ENCODE measurements at regions not wholly inside any gene's neighbourhood (a gene's known extent, or its start where the extent isn't known, plus 50 kb on each side); places are given as distances from the start of the nearest gene placed in this dataset.

DNA sequence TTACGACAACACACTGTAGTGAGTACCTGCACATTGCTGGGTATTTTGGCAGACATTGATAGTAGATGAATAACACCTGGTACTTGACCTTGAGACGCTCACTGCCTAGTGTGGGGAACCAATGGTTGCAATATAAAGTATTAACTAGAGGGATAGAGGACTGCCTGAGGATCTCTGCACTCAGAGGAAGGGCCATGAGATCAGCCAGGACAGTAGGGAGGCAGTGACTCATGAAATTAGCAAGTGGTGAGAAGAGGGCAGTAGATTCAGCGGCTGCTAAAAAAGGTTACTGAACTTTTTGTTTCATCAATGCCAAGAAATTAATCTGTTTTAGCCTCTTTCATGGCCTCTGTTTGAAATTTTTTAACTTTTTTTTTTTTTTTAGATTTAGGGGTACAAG lies 250.8 kb upstream of the TCF4 start:
- TF ChIP-seq EZH2 (IDR thresholded peaks at IDR 0.05; ENCODE audit: low read length, missing control alignments): no peak
- TF ChIP-seq, protein P1, sequence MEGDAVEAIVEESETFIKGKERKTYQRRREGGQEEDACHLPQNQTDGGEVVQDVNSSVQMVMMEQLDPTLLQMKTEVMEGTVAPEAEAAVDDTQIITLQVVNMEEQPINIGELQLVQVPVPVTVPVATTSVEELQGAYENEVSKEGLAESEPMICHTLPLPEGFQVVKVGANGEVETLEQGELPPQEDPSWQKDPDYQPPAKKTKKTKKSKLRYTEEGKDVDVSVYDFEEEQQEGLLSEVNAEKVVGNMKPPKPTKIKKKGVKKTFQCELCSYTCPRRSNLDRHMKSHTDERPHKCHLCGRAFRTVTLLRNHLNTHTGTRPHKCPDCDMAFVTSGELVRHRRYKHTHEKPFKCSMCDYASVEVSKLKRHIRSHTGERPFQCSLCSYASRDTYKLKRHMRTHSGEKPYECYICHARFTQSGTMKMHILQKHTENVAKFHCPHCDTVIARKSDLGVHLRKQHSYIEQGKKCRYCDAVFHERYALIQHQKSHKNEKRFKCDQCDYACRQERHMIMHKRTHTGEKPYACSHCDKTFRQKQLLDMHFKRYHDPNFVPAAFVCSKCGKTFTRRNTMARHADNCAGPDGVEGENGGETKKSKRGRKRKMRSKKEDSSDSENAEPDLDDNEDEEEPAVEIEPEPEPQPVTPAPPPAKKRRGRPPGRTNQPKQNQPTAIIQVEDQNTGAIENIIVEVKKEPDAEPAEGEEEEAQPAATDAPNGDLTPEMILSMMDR (conservative IDR thresholded peaks at IDR 0.05 in 1 of 2, IDR thresholded peaks at IDR 0.05 in 1 of 2; ENCODE audit: low read depth in 1 of 2, low read length in 2 of 2): no peak
- H3K4me1 ChIP-seq (ENCODE audit: control insufficient read depth, extremely low read depth, insufficient read depth, low read length): peaks cover 6% of the 10 kb centered on the region
- no peaks in the 10 kb centered on the region for H3K79me2 ChIP-seq (ENCODE audit: control insufficient read depth, insufficient read depth, low read length)
- no peak overlapping the region for H3K9ac ChIP-seq (ENCODE audit: insufficient read depth, low read length)
- no peak overlapping the region for H3K4me2 ChIP-seq (ENCODE audit: extremely low read depth, insufficient read depth, low read length)
- peak; percentile 21 to 71 for DNase-seq (ENCODE audit: low read depth in 2 of 2)
- H3K27me3 ChIP-seq (ENCODE audit: control insufficient read depth, insufficient read depth, low read length): no peaks in the 10 kb centered on the region
- no peak overlapping the region for H3K27ac ChIP-seq (ENCODE audit: insufficient read depth, low read length)
- H4K20me1 ChIP-seq (ENCODE audit: control insufficient read depth, extremely low read depth, insufficient read depth, low read length): no peaks in the 10 kb centered on the region
- no peak overlapping the region for H2AFZ ChIP-seq (ENCODE audit: low read length)
- no peak overlapping the region for H3K4me3 ChIP-seq (replicated peaks in 1 of 4; ENCODE audit: control extremely low read depth in 1 of 4, insufficient read depth in 1 of 4, low read depth in 3 of 4, low read length in 4 of 4)
- H3K36me3 ChIP-seq (ENCODE audit: control insufficient read depth, insufficient read depth, low read length): no peaks in the 10 kb centered on the region
- H3K9me3 ChIP-seq (ENCODE audit: control insufficient read depth, insufficient read depth, low read depth, low read length): no peaks in the 10 kb centered on the region

DNA sequence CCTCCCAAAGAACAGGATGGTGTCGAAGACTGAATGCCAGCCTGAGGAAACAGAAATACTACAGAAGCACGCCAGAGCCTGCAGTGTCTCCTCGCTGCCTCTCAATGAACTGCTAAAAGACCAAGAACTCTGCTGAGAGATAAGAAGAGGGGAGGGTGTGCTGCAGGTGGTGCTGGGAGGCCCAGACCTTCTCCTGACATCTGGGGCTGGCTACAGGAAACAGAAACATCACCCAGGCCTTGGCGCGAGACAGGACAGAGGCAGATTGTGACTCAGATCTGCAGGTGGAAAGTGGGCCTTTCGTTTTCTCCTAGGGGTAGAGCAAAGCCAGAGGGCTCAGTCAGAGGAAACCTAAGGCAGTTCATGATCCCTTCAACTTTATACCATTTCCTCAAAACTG lies 250.3 kb upstream of the TCF4 start:
- Histone ChIP-seq H3K27me3 (ENCODE audit: control insufficient read depth, insufficient read depth, low read length) (no peaks in the 10 kb centered on the region), H3K27ac (ENCODE audit: insufficient read depth, low read length) (no peak overlapping the region), H3K36me3 (ENCODE audit: control insufficient read depth, insufficient read depth, low read length) (no peaks in the 10 kb centered on the region), H3K4me2 (ENCODE audit: extremely low read depth, insufficient read depth, low read length) (no peak overlapping the region), H3K79me2 (ENCODE audit: control insufficient read depth, insufficient read depth, low read length) (no peaks in the 10 kb centered on the region), H3K9me3 (ENCODE audit: control insufficient read depth, insufficient read depth, low read depth, low read length) (no peaks in the 10 kb centered on the region), H3K4me1 (ENCODE audit: control insufficient read depth, extremely low read depth, insufficient read depth, low read length) (peaks cover 8% of the 10 kb centered on the region), H3K9ac (ENCODE audit: insufficient read depth, low read length) (no peak overlapping the region), H3K4me3 (replicated peaks in 1 of 4; ENCODE audit: control extremely low read depth in 1 of 4, insufficient read depth in 1 of 4, low read depth in 3 of 4, low read length in 4 of 4) (no peak overlapping the region), H2AFZ (ENCODE audit: low read length) (no peak overlapping the region), H4K20me1 (ENCODE audit: control insufficient read depth, extremely low read depth, insufficient read depth, low read length) (no peaks in the 10 kb centered on the region)
- TF ChIP-seq EZH2 (IDR thresholded peaks at IDR 0.05; ENCODE audit: low read length, missing control alignments): no peak
- TF ChIP-seq, protein P1 (conservative IDR thresholded peaks at IDR 0.05 in 1 of 2, IDR thresholded peaks at IDR 0.05 in 1 of 2; ENCODE audit: low read depth in 1 of 2, low read length in 2 of 2): no peak
- DNase-seq (ENCODE audit: low read depth in 2 of 2): no peak

DNA sequence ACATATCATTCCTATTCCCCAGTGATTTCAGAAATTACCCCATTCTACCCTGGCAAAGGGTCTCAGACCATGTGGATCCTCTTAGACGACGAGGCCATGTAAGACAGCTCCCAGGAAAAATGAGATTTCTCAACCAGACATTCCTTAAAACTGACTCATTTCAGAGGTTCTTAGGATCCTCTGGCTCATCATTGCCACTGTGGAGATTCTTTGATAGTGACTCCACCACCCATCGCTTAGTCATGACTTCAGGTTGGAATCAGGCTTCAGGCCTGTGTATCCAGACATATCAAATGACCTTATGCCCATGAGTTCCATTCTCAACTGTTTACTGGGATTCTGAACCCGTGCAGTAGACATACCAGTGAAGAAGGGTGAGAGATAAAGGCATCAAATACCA lies 245.6 kb upstream of the TCF4 start:
- TF ChIP-seq, protein P1 (conservative IDR thresholded peaks at IDR 0.05 in 1 of 2, IDR thresholded peaks at IDR 0.05 in 1 of 2; ENCODE audit: low read depth in 1 of 2, low read length in 2 of 2): no peak
- no peak for TF ChIP-seq EZH2 (IDR thresholded peaks at IDR 0.05; ENCODE audit: low read length, missing control alignments)
- Histone ChIP-seq H3K27ac (ENCODE audit: insufficient read depth, low read length) (peak overlapping the region; percentile 52), H3K4me2 (ENCODE audit: extremely low read depth, insufficient read depth, low read length) (peak overlapping the region; percentile 42), H3K36me3 (ENCODE audit: control insufficient read depth, insufficient read depth, low read length) (no peaks in the 10 kb centered on the region), H3K9me3 (ENCODE audit: control insufficient read depth, insufficient read depth, low read depth, low read length) (no peaks in the 10 kb centered on the region), H3K4me1 (ENCODE audit: control insufficient read depth, extremely low read depth, insufficient read depth, low read length) (peaks cover 5% of the 10 kb centered on the region), H2AFZ (ENCODE audit: low read length) (no peak overlapping the region), H3K4me3 (replicated peaks in 1 of 4; ENCODE audit: control extremely low read depth in 1 of 4, insufficient read depth in 1 of 4, low read depth in 3 of 4, low read length in 4 of 4) (no peak overlapping the region), H3K9ac (ENCODE audit: insufficient read depth, low read length) (no peak overlapping the region), H3K79me2 (ENCODE audit: control insufficient read depth, insufficient read depth, low read length) (no peaks in the 10 kb centered on the region), H3K27me3 (ENCODE audit: control insufficient read depth, insufficient read depth, low read length) (no peaks in the 10 kb centered on the region), H4K20me1 (ENCODE audit: control insufficient read depth, extremely low read depth, insufficient read depth, low read length) (no peaks in the 10 kb centered on the region)
- peak; percentile 90 to 99 for DNase-seq (ENCODE audit: low read depth in 2 of 2)

Measured in fibroblast of lung (primary cell).